SK-N-SH (cell line): ENCODE measurements at regions not wholly inside any gene's neighbourhood (a gene's known extent, or its start where the extent isn't known, plus 50 kb on each side); places are given as distances from the start of the nearest gene placed in this dataset.

Source experiments
- CTCF ChIA-PET: fragments of 300-600, 350-600 bp; formaldehyde crosslinking; extraction: SDS; loops from one replicate; lab custom pipeline; 2021; lab: Yijun Ruan, JAX
- POLR2A ChIA-PET: fragments of 350-600 bp; sonication (Branson Sonifier 250); formaldehyde crosslinking; extraction: SDS; loops from one replicate; lab custom pipeline; 2020; ENCODE audit warnings: antibody characterized with exemption, inconsistent platforms; lab: Yijun Ruan, JAX
- DNase-seq: peaks from one replicate; pipeline ENCODE4 v3.0.0; 2012
- H2AFZ ChIP-seq: fragments of 200-600 bp; sonication (generic); 2 replicates; pipeline ENCODE4 v1.8.1; 2016; ENCODE audit warnings: antibody characterized with exemption, mild to moderate bottlenecking, low read depth
- H3F3A ChIP-seq: fragments of 200-600 bp; sonication (generic); replicated peaks from 2 replicates; pipeline ENCODE3; 2016; ENCODE audit warnings: antibody characterized with exemption, mild to moderate bottlenecking; ENCODE audit not compliant: insufficient read depth
- H3K27ac ChIP-seq, 2 experiments: fragments of 200-500 bp in 1 of 2; fragments of 200-600 bp in 1 of 2; sonication (Bioruptor generic) in 1 of 2; sonication (generic), shearing (Covaris generic) in 1 of 2; 2 replicates each; pipeline versions ENCODE4 v1.5.1 to v1.6.1; 2014 to 2016; ENCODE audit warnings: low read depth in 2 of 2, inconsistent platforms in 1 of 2, low read length in 1 of 2, mild to moderate bottlenecking in 1 of 2, mixed read lengths in 1 of 2
- H3K27me3 ChIP-seq: fragments of 200-600 bp; sonication (generic), shearing (Covaris generic); 2 replicates; pipeline ENCODE4 v1.6.1; 2016; ENCODE audit warnings: mixed run types; ENCODE audit not compliant: insufficient read depth
- H3K36me3 ChIP-seq, 2 experiments: fragments of 200-500 bp in 1 of 2; fragments of 200-600 bp in 1 of 2; sonication (Bioruptor generic) in 1 of 2; sonication (generic) in 1 of 2; replicated peaks in 1 of 2; 2 replicates each; pipeline versions ENCODE3 to v1.5.1; 2014 to 2016; ENCODE audit warnings: low read length in 1 of 2, mild to moderate bottlenecking in 1 of 2; ENCODE audit not compliant: insufficient read depth in 2 of 2, control insufficient read depth in 1 of 2
- H3K4me1 ChIP-seq, 2 experiments: fragments of 200-500 bp in 1 of 2; fragments of 200-600 bp in 1 of 2; sonication (Bioruptor generic) in 1 of 2; sonication (generic), shearing (Covaris generic) in 1 of 2; 2 replicates each; pipeline versions ENCODE4 v1.5.1 to v1.6.1; 2014 to 2016; ENCODE audit warnings: low read depth in 1 of 2, low read length in 1 of 2, mixed run types in 1 of 2; ENCODE audit not compliant: insufficient read depth in 2 of 2, control insufficient read depth in 1 of 2
- H3K4me2 ChIP-seq: fragments of 200-600 bp; sonication (generic), shearing (Covaris generic); 2 replicates; pipeline ENCODE4 v1.6.1; 2017; ENCODE audit warnings: mixed run types
- H3K4me3 ChIP-seq, 2 experiments: fragments of 200-500 bp in 1 of 2; fragments of 200-600 bp in 1 of 2; sonication (Bioruptor generic) in 1 of 2; sonication (generic), shearing (Covaris generic) in 1 of 2; 2 replicates each; pipeline versions ENCODE4 v1.5.1 to v1.8.1; 2014 to 2016; ENCODE audit warnings: low read depth in 2 of 2, inconsistent platforms in 1 of 2, low read length in 1 of 2, mild to moderate bottlenecking in 1 of 2, mixed read lengths in 1 of 2, moderate library complexity in 1 of 2
- H3K79me2 ChIP-seq: fragments of 200-600 bp; sonication (generic); 2 replicates; pipeline ENCODE4 v1.8.1; 2017; ENCODE audit warnings: mild to moderate bottlenecking; ENCODE audit not compliant: insufficient read depth
- H3K9ac ChIP-seq: fragments of 200-600 bp; sonication (generic); 2 replicates; pipeline ENCODE4 v1.6.1; 2017; ENCODE audit warnings: mixed run types
- H3K9me2 ChIP-seq: fragments of 200-600 bp; sonication (generic); 2 replicates; pipeline ENCODE4 v1.6.1; 2017; ENCODE audit warnings: mixed run types
- H3K9me3 ChIP-seq: fragments of 200-600 bp; sonication (generic); 2 replicates; pipeline ENCODE4 v1.6.1; 2017; ENCODE audit warnings: mixed run types, mild to moderate bottlenecking, moderate library complexity
- H4K20me1 ChIP-seq: fragments of 200-600 bp; sonication (generic); 2 replicates; pipeline ENCODE4 v1.6.1; 2017; ENCODE audit warnings: mild to moderate bottlenecking, mixed run types; ENCODE audit not compliant: insufficient read depth
- CTCF ChIP-seq: fragments of 200-600 bp; sonication (generic); IDR thresholded peaks from 2 replicates; pipeline ENCODE4 v1.6.1; 2017; ENCODE audit warnings: antibody characterized with exemption, mild to moderate bottlenecking, moderate library complexity
- ELF1 ChIP-seq: IDR thresholded peaks from 2 replicates; pipeline ENCODE4 v1.4.0; 2012
- EP300 ChIP-seq, 2 experiments: IDR thresholded peaks; 2 replicates each; pipeline versions ENCODE4 v1.4.0 to v1.6.1; 2012; ENCODE audit warnings: borderline replicate concordance in 1 of 2, low read depth in 1 of 2, low read length in 1 of 2
- FOSL2 ChIP-seq: IDR thresholded peaks from 2 replicates; pipeline ENCODE4 v1.4.0; 2012; ENCODE audit warnings: low read depth, mild to moderate bottlenecking, moderate library complexity, borderline replicate concordance
- FOXJ3 ChIP-seq: sonication (generic); formaldehyde crosslinking; IDR thresholded peaks from 2 replicates; pipeline ENCODE4 v1.5.1; 2020; ENCODE audit warnings: mild to moderate bottlenecking, missing genetic modification reagents
- FOXM1 ChIP-seq: IDR thresholded peaks from 2 replicates; pipeline ENCODE4 v1.4.0; 2012; ENCODE audit warnings: low read depth, mild to moderate bottlenecking
- GATA2 ChIP-seq: sonication (generic); formaldehyde crosslinking; IDR thresholded peaks from 2 replicates; pipeline ENCODE4 v1.5.0; 2020; ENCODE audit warnings: mild to moderate bottlenecking, missing genetic modification reagents
- IRF3 ChIP-seq: fragments of 150-350 bp; IDR thresholded peaks from 2 replicates; pipeline ENCODE4 v1.6.1; 2016; ENCODE audit warnings: mild to moderate bottlenecking, low read depth, low read length
- MEF2A ChIP-seq: IDR thresholded peaks from 2 replicates; pipeline ENCODE4 v1.4.0; 2012; ENCODE audit warnings: low read depth, borderline replicate concordance
- NRF1 ChIP-seq: IDR thresholded peaks from 2 replicates; pipeline ENCODE4 v1.6.1; 2012; ENCODE audit warnings: low read depth, mild to moderate bottlenecking, low read length
- PBX3 ChIP-seq: IDR thresholded peaks from 2 replicates; pipeline ENCODE4; 2012
- RCOR1 ChIP-seq: fragments of 150-350 bp; IDR thresholded peaks from 2 replicates; pipeline ENCODE4 v1.6.1; 2017; ENCODE audit warnings: antibody characterized with exemption, low read length
- REST ChIP-seq: IDR thresholded peaks from 2 replicates; pipeline ENCODE4 v1.6.1; 2012; ENCODE audit warnings: mild to moderate bottlenecking, low read depth, low read length, moderate library complexity
- SIN3A ChIP-seq: IDR thresholded peaks from 2 replicates; pipeline ENCODE4 v1.6.1; 2012; ENCODE audit warnings: low read depth, mild to moderate bottlenecking, low read length, moderate library complexity, borderline replicate concordance
- TAF1 ChIP-seq: IDR thresholded peaks from 2 replicates; pipeline ENCODE4 v1.6.1; 2012; ENCODE audit warnings: low read depth, mild to moderate bottlenecking, low read length, moderate library complexity, borderline replicate concordance
- TEAD4 ChIP-seq: IDR thresholded peaks from 2 replicates; pipeline ENCODE4 v1.4.0; 2012; ENCODE audit warnings: mild to moderate bottlenecking, borderline replicate concordance; ENCODE audit not compliant: insufficient read depth
- USF1 ChIP-seq: IDR thresholded peaks from 2 replicates; pipeline ENCODE4 v1.4.0; 2012; ENCODE audit warnings: low read depth, borderline replicate concordance
- USF2 ChIP-seq: fragments of 150-350 bp; IDR thresholded peaks from 2 replicates; pipeline ENCODE4 v1.6.1; 2017; ENCODE audit warnings: antibody characterized with exemption, low read length, low read depth, borderline replicate concordance
- WGBS: methylation state at CpG from one replicate; pipeline ENCODE4 v1.1.6; 2017; ENCODE audit warnings: low lambda C conversion rate; 5-methylcytosine and 5-hydroxymethylcytosine counted together

GRCh38 chr7:38112075-38112474 lies 66.0 kb upstream of the STARD3NL start:
- no peaks in the 10 kb centered on the region for H3K4me1 ChIP-seq
- H3K4me2 ChIP-seq, result no peak overlapping the region
- CTCF ChIA-PET, result interaction anchor here (1.3 to 6.3 kb wide), 5 partner anchors 107 to 257 kb away, joined by 4 to 174 read pairs (median 6); no protein-coding TSS in a partner anchor
- peaks cover 3% of the 10 kb centered on the region; the same call in 1 of the 2 replicates for H3K27me3 ChIP-seq
- POLR2A ChIA-PET, result no interaction called here
- H3K9ac ChIP-seq, result no peak overlapping the region
- H3F3A ChIP-seq, result no peaks in the 10 kb centered on the region
- no peak overlapping the region for H2AFZ ChIP-seq
- no peaks in the 10 kb centered on the region for H4K20me1 ChIP-seq
- no peaks in the 10 kb centered on the region for H3K9me3 ChIP-seq
- H3K79me2 ChIP-seq, result no peaks in the 10 kb centered on the region
- H3K4me3 ChIP-seq, result no peak overlapping the region
- H3K9me2 ChIP-seq, result no peaks in the 10 kb centered on the region
- TF ChIP-seq EP300 (IDR thresholded peaks at IDR 0.05; ENCODE audit: borderline replicate concordance in 1 of 2, low read depth in 1 of 2, low read length in 1 of 2) (no peak), GATA2 (CRISPR knock-in tag) (no peak), REST (no peak), ELF1 (no peak)
- no peak overlapping the region for H3K27ac ChIP-seq
- DNase-seq, result no peak
- no peaks in the 10 kb centered on the region for H3K36me3 ChIP-seq
- 25% methylated on average over 2 of the region's 2 CpGs for WGBS

- no peak overlapping the region for H3K4me2 ChIP-seq
- ChIA-PET CTCF (interaction anchor here (0.7 to 2.4 kb wide), 4 partner anchors 12 to 219 kb away, joined by 3 to 9 read pairs (median 6); no protein-coding TSS in a partner anchor), POLR2A (no interaction called here)
- WGBS, result 23% methylated on average over 1 of the region's 1 CpG
- no peak overlapping the region for H3K27ac ChIP-seq
- no peaks in the 10 kb centered on the region for H3K4me1 ChIP-seq
- H3K9me2 ChIP-seq, result no peaks in the 10 kb centered on the region
- no peaks in the 10 kb centered on the region; the same call in 1 of the 2 replicates for H3K9me3 ChIP-seq
- no peak overlapping the region for H2AFZ ChIP-seq
- H4K20me1 ChIP-seq, result no peaks in the 10 kb centered on the region
- H3K9ac ChIP-seq, result no peak overlapping the region
- no peaks in the 10 kb centered on the region for H3K27me3 ChIP-seq
- no peak overlapping the region for H3K4me3 ChIP-seq
- no peak for DNase-seq
- H3K36me3 ChIP-seq, result no peaks in the 10 kb centered on the region
- H3F3A ChIP-seq, result no peaks in the 10 kb centered on the region
- no peaks in the 10 kb centered on the region for H3K79me2 ChIP-seq
- TF ChIP-seq FOXJ3 (CRISPR knock-in tag) (no peak), TEAD4 (no peak), USF2 (no peak), FOXM1 (no peak), USF1 (no peak), TAF1 (no peak), IRF3 (no peak), FOSL2 (no peak), MEF2A (no peak), NRF1 (no peak), GATA2 (CRISPR knock-in tag) (no peak), CTCF (no peak), RCOR1 (no peak), SIN3A (no peak), ELF1 (no peak), PBX3 (no peak)
These were observed 58.0 kb upstream of the STARD3NL start for GRCh38 chr7:38120076-38120475.
